ENCODE measurements at regions not wholly inside any gene's neighbourhood (a gene's known extent, or its start where the extent isn't known, plus 50 kb on each side); places are given as distances from the start of the nearest gene placed in this dataset.

GRCh38 chr5:120098902-120099535 lies 365.1 kb upstream of the PRR16 start:
- TF ChIP-seq CTCF (IDR thresholded peaks at IDR 0.05) (no peak), POLR2A (IDR thresholded peaks at IDR 0.05) (no peak), POLR2AphosphoS5 (IDR thresholded peaks at IDR 0.05; ENCODE audit: insufficient read depth in 1 of 2, low read depth in 1 of 2) (no peak)
